ENCODE measurements at regions not wholly inside any gene's neighbourhood (a gene's known extent, or its start where the extent isn't known, plus 50 kb on each side); places are given as distances from the start of the nearest gene placed in this dataset.

DNA sequence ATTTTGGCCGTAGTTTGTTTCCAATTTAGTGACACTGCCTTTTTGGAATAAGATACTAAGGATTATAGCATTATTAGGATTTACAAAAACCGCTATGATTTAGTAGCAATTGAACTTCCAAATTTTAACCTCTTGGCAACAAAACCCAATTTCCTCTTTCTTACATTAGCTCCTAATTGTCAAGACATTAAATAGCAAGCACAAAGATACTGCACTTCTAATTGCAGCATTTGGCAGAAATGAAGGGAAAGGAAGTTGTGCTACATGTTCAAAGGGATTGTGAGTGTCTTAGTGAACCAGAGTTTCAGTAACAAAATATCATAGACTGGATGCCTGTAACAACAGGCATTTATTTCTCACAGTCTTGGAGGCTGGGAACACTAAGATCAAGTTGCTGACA, 99.9 kb downstream of the NUF2 start:
- Histone ChIP-seq H3K4me1 (no peaks in the 10 kb centered on the region), H3K4me3 (no peak overlapping the region), H3K27ac (no peak overlapping the region), H3K36me3 (no peaks in the 10 kb centered on the region), H3K9me3 (no peaks in the 10 kb centered on the region), H3K27me3 (no peaks in the 10 kb centered on the region)
- ATAC-seq (ENCODE audit: low FRiP score in 2 of 2) (no peak), DNase-seq (no peak)
- TF ChIP-seq, protein P1, sequence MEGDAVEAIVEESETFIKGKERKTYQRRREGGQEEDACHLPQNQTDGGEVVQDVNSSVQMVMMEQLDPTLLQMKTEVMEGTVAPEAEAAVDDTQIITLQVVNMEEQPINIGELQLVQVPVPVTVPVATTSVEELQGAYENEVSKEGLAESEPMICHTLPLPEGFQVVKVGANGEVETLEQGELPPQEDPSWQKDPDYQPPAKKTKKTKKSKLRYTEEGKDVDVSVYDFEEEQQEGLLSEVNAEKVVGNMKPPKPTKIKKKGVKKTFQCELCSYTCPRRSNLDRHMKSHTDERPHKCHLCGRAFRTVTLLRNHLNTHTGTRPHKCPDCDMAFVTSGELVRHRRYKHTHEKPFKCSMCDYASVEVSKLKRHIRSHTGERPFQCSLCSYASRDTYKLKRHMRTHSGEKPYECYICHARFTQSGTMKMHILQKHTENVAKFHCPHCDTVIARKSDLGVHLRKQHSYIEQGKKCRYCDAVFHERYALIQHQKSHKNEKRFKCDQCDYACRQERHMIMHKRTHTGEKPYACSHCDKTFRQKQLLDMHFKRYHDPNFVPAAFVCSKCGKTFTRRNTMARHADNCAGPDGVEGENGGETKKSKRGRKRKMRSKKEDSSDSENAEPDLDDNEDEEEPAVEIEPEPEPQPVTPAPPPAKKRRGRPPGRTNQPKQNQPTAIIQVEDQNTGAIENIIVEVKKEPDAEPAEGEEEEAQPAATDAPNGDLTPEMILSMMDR (IDR thresholded peaks at IDR 0.05), result no peak
- no peak for TF ChIP-seq EP300 (IDR thresholded peaks at IDR 0.05)
- no peak for TF ChIP-seq POLR2AphosphoS5 (IDR thresholded peaks at IDR 0.05)
- no peak for TF ChIP-seq POLR2A (IDR thresholded peaks at IDR 0.05)
- WGBS, 2 donors, result 53 to 58% methylated on average over 2 of the region's 2 CpGs

DNA sequence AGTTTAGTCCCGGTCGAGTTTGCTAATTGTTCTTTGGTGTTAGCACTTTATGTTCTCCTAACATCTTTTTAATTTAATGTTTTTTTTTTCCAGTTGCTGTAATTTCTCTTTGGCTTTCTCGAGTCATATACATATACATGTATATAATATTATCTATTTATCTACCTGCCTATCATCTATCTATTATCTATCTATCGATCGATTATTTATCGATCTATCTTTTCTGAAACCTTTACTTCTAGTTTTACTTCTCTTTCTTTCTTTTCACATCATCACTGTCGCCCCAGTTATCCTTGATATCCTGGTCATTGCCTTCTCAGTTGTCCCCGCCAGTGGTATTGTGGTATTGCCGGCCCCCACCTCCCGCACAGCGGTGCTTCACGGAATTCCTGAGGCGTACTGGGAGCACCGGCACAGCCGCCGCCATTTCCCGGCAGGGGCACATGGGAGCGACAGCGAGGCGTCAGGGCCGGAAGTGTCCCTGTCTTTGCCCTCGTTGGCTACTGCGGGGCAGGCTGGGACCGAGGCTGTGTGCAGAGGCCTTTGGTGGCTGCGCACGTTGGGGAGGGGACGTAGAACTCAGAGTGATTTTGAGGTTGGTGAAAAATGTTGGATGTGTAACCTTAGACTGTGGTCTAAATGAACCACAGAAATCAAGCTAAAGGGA, 101.1 kb downstream of the NUF2 start:
- no peak for ATAC-seq (ENCODE audit: low FRiP score in 2 of 2)
- 89 to 95% methylated on average over 27 of the region's 27 CpGs for WGBS, 2 donors

DNA sequence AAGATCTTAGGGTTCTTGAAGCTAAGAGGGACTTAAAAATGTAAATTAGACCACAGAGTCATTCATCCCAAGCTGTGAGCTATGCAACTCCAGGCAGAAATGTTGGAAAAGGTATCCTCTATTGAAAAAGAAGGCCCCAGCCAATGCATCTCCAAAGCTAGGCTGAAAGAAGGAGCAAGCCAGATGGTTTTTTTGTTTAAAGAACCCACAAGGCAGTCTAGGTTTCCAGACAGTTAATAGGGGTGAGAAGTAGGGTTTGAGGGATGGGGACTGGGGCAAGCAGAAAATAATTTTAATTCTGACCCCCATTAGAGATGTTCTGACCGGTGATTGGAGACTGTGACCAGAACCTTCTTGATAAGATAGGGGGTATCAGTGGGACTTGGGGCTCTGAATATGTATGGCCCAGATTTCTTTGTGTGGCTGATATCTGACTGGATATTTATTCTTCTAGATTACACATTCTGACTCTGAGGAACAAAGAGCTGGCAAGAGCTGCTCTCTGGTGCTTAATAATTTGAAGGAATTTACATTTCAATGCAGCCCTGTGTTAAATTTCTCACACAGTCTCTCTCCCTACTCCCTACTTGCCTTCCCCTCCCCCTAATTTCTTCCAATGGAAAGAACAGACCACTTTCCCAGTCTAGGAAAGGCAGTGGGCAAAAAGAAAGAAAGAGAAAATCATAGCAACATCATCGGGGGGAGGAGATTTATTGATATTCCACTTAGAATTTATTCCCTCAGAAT, 104.9 kb downstream of the NUF2 start:
- ATAC-seq (ENCODE audit: low FRiP score in 2 of 2) (no peak), DNase-seq (no peak)
- WGBS, 2 donors, result 63 to 66% methylated on average over 2 of the region's 2 CpGs
- no peak overlapping the region for H3K4me3 ChIP-seq
- H3K27me3 ChIP-seq, result no peaks in the 10 kb centered on the region
- no peaks in the 10 kb centered on the region for H3K4me1 ChIP-seq
- H3K36me3 ChIP-seq, result no peaks in the 10 kb centered on the region
- TF ChIP-seq POLR2AphosphoS5 (IDR thresholded peaks at IDR 0.05) (no peak), POLR2A (IDR thresholded peaks at IDR 0.05) (no peak), EP300 (IDR thresholded peaks at IDR 0.05) (no peak)
- TF ChIP-seq, protein P1 (IDR thresholded peaks at IDR 0.05), result no peak
- H3K27ac ChIP-seq, result no peak overlapping the region
- H3K9me3 ChIP-seq, result peaks cover 0 to 4% (median 0%) of the 10 kb centered on the region in 4 donors

More for the DNA sequence above, 101.1 kb downstream of the NUF2 start:
- no peaks in the 10 kb centered on the region for H3K36me3 ChIP-seq
- TF ChIP-seq, protein P1 (IDR thresholded peaks at IDR 0.05), result no peak
- TF ChIP-seq POLR2AphosphoS5 (IDR thresholded peaks at IDR 0.05), result no peak
- TF ChIP-seq EP300 (IDR thresholded peaks at IDR 0.05), result no peak
- TF ChIP-seq POLR2A (IDR thresholded peaks at IDR 0.05), result no peak
- no peaks in the 10 kb centered on the region for H3K4me1 ChIP-seq
- no peaks in the 10 kb centered on the region for H3K9me3 ChIP-seq
- H3K27me3 ChIP-seq, result no peaks in the 10 kb centered on the region
- DNase-seq, result peak in 1 of 2 donors; percentile 70
- H3K27ac ChIP-seq, result no peak overlapping the region
- no peak overlapping the region for H3K4me3 ChIP-seq

DNA sequence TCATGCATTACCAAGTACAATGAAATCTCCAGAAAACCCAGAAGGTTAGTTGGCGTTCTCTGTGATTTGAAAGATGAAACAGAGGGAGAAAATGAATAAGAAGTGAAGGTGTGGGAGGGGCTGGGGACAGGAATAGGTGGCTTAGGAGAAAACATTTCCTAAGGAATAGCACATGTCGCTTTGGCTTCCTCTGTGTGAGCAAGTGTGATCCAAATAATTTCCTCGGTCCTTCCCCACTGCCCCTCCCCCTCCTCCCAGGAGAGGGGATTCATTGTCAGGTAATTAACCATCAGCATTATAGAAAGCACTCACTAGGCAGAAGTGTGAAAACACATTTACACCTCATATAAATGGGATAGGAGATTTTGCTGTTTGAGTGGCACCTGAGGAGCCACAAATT, 105.5 kb downstream of the NUF2 start:
- Histone ChIP-seq H3K27me3 (no peaks in the 10 kb centered on the region), H3K4me1 (no peaks in the 10 kb centered on the region), H3K36me3 (no peaks in the 10 kb centered on the region), H3K9me3 (peaks cover 0 to 9% (median under 1%) of the 10 kb centered on the region in 4 donors), H3K4me3 (no peak overlapping the region), H3K27ac (no peak overlapping the region)
- no peak for ATAC-seq (ENCODE audit: low FRiP score in 2 of 2)
- TF ChIP-seq POLR2AphosphoS5 (IDR thresholded peaks at IDR 0.05), result no peak
- no peak for TF ChIP-seq POLR2A (IDR thresholded peaks at IDR 0.05)
- no peak for DNase-seq
- WGBS, 2 donors, result 49 to 52% methylated on average over 3 of the region's 3 CpGs

DNA sequence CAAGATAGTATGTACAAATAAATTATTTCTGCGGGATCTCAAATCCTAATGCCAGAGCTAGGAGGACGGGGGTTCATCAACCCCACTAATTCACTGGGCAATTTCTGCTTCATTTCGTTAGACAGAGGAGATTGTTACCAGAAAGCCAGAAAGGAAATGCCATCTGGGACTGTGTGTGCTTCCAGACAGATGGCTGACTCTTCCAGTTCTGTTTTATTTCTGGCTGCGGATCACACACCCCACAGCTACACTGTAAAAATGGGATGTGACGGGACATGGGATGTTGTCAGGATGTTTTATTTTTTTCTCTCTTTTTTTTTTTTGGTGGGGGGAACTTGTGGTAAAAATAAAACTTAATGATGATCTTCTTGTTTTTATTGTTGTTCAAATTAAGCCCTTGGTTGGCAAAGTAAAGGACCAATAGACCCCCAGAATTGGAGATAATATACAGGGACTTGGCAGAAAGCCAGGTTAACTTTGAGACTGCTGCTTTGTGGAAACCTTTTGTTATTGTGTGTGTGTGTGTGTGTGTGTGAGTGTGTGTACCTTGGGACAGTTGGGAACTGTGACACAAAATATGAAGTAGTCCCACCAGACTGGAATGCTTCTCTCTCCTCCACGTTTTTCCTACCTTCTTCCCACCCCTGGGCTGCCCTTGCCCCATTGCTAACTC, 114.5 kb downstream of the NUF2 start:
- no peak overlapping the region for H3K27ac ChIP-seq
- 55 to 61% methylated on average over 6 of the region's 6 CpGs for WGBS, 2 donors
- H3K4me3 ChIP-seq, result no peak overlapping the region
- no peak for ATAC-seq (ENCODE audit: low FRiP score in 2 of 2)
- no peaks in the 10 kb centered on the region for H3K4me1 ChIP-seq
- no peaks in the 10 kb centered on the region for H3K27me3 ChIP-seq
- no peaks in the 10 kb centered on the region for H3K36me3 ChIP-seq
- no peak for DNase-seq
- peaks cover 0 to 6% (median 2%) of the 10 kb centered on the region in 4 donors for H3K9me3 ChIP-seq
- TF ChIP-seq POLR2A (IDR thresholded peaks at IDR 0.05) (no peak), POLR2AphosphoS5 (IDR thresholded peaks at IDR 0.05) (no peak), EP300 (IDR thresholded peaks at IDR 0.05) (no peak)
- TF ChIP-seq, protein P1 (IDR thresholded peaks at IDR 0.05), result no peak

Measured in upper lobe of left lung (tissue), 6 donors.